ENCODE measurements at regions not wholly inside any gene's neighbourhood (a gene's known extent, or its start where the extent isn't known, plus 50 kb on each side); places are given as distances from the start of the nearest gene placed in this dataset.
A peak's percentile ranks its signal among the peaks of the same experiment; 100 is the strongest.
"Not testable (repeated sequence)": the region's sequence is repeated elsewhere in the genome, so short reads cannot be mapped to it uniquely, and the experiment has no call there.

- DNase-seq (ENCODE audit: low read depth in 2 of 2): peak; percentile 37 to 42
Measured at GRCh38 chr10:33612551-33612950, 278.1 kb upstream of the NRP1 start.

DNA sequence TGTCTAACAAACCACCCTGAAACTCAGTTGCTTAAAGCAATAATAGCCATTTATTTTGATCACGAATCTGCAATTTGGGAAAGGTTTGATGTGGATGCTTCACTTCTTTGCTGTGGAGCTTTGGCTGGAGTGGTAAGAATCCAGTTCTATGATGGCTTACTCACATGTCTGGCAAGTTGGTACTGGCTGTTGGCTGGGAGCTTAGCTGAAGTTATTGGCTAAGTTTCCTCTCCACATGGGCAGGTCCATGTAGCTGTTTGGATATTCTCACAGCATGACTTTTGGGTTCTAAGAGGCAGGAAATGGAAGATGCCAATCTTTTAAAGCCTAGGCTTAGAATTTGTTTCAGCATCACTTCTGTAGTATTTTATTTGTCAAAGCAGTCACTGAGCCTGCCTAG, 277.6 kb upstream of the NRP1 start:
- DNase-seq (ENCODE audit: low read depth in 2 of 2): no peak

- DNase-seq (ENCODE audit: low read depth in 2 of 2): no peak
Measured at GRCh38 chr10:33611423-33611822, 277.0 kb upstream of the NRP1 start.

GRCh38 chr10:33609546-33609945, 275.1 kb upstream of the NRP1 start:
- DNase-seq (ENCODE audit: low read depth in 2 of 2): no peak

DNA sequence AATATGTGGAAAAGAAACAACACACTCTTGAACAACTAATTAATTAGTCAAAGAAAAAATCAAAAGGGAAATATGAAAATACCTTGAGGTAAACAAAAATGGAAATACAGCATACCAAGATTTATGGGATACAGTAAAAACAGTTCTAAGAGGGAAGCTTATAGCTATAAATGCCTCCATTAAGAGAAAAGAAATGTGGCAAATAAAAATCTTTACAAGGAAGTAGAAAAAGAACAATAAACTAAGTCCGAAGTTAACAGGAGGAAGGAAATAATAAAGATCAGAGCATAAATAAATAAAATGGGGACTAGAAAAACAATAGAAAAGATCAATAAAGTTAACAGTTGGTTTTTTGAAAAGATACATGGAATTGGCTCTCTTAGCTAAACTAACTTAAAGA, 267.8 kb upstream of the NRP1 start:
- DNase-seq (ENCODE audit: low read depth in 2 of 2): no peak

GRCh38 chr10:33600381-33600780, 265.9 kb upstream of the NRP1 start:
- no peak for DNase-seq (ENCODE audit: low read depth in 2 of 2)

DNA sequence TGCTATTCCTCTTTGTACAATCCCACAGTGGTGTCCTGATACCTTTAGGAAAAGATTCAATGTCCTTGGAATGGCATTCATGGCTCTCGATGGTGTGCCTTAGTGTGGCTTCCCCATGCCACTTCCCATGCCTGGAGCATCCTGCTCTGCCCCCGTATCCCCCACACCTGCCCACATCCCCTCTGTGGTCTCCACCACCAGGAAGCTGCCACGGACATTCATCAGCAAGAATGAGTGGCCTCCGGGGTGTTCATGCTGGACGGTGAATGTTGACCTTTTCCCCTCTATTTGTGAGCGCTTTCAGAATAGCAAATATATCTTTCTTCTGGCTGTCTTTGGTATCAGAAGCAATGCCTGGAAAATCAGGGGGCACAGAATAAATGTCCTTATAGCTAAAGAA, 262.0 kb upstream of the NRP1 start:
- no peak for DNase-seq (ENCODE audit: low read depth in 2 of 2)

GRCh38 chr10:33594475-33594874, 260.0 kb upstream of the NRP1 start:
- DNase-seq (ENCODE audit: low read depth in 2 of 2): no peak

DNA sequence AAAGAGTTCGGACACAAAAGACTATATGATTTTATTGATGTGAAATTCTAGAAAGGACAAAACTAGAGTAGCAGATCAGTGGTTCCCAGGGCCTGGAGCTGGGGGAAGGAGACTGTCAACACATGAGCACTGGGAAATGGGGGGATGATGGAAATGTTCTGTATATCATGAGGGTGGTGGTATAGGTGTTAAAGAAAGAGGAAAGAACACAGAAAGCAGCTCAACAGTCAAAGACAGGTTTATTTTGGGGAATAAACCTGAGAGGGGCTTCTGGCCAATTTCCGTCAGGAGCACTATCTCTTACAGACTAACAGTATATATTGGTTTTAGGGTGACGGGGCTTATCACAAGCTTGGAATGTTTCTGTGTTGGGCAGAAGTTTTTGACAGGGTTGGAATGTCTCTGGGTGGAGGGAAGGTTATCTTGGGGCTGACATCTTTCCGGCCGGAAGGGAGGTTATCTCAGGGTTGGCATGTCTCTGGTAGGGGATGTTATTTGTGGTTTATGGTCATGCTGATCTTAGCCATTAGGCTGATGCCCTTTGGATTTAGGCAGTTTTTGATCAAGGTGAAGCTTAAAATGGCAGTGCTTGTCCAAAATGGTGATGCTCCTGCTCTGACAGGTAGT, 254.6 kb upstream of the NRP1 start:
- no peak for DNase-seq (ENCODE audit: low read depth in 2 of 2)

DNA sequence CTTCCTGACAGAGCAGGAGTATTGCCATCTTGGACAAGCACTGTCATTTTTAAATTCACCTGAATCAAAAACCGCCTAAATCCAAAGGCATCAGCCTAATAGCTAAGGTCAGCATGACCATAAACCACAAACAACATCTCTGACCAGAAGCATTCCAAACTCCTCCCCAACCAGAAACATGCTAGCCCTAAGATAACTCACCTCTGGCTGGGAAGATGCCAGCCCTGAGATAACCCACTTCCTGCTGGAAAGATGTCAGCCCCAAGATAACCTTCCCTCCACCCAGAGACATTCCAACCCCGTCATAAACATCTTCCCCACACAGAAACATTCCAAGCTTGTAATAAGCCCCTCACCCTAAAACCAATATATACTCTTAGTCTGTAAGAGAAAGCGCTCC, 250.1 kb upstream of the NRP1 start:
- not testable (repeated sequence) for DNase-seq (ENCODE audit: low read depth in 2 of 2)

GRCh38 chr10:33579996-33580395, 245.5 kb upstream of the NRP1 start:
- DNase-seq (ENCODE audit: low read depth in 2 of 2): no peak

GRCh38 chr10:33573606-33574005, 239.1 kb upstream of the NRP1 start:
- no peak for DNase-seq (ENCODE audit: low read depth in 2 of 2)

DNA sequence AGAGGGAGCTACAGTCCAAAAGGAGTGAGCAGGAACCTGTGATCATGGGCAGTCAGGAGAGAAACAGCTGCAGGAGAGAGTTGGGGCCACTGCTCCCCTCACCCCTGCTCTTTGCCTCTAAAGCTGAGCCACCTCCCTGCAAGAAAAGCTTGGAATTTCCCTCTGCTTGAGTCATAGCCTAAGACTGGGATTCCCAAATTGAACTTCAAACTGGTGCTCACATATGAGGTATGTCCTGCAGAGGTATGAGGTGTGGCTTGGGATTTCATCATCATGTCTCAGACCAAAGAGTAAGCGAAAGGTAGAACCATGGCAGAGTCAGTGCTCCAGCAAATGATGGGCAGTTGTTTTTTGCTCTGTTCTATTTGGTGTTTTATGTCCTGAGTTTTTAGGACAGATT, 237.1 kb upstream of the NRP1 start:
- no peak for DNase-seq (ENCODE audit: low read depth in 2 of 2)

GRCh38 chr10:33570495-33570894, 236.0 kb upstream of the NRP1 start:
- no peak for DNase-seq (ENCODE audit: low read depth in 2 of 2)

GRCh38 chr10:33569702-33570101, 235.2 kb upstream of the NRP1 start:
- no peak for DNase-seq (ENCODE audit: low read depth in 2 of 2)

GRCh38 chr10:33566426-33566825, 232.0 kb upstream of the NRP1 start:
- no peak for DNase-seq (ENCODE audit: low read depth in 2 of 2)

DNA sequence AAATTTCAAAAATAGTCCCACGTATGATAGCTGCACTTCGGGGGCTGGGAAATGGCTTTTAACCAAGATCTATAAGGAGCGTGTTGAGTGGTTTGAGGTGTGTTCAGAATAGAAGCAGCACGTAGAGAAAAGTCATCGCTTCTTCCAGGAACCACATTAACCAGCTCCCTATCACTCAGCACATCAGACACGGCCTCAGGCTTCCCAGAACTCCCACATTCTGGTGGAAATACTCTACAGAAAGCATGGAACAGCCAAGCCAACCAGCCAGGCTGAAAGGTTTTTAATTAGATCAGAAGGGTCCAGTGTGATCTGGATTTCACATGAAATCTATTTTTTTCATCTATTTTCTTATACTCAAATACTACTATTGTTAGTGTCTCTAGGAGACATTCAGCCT, 231.5 kb upstream of the NRP1 start:
- no peak for DNase-seq (ENCODE audit: low read depth in 2 of 2)

- DNase-seq (ENCODE audit: low read depth in 2 of 2): no peak
Measured at GRCh38 chr10:33565231-33565630, 230.8 kb upstream of the NRP1 start.

GRCh38 chr10:33559105-33559504, 224.6 kb upstream of the NRP1 start:
- peak; percentile 34 to 46 for DNase-seq (ENCODE audit: low read depth in 2 of 2)

GRCh38 chr10:33557313-33557712, 222.8 kb upstream of the NRP1 start:
- DNase-seq (ENCODE audit: low read depth in 2 of 2): no peak

- no peak for DNase-seq (ENCODE audit: low read depth in 2 of 2)
Measured at GRCh38 chr10:33556620-33557019, 222.2 kb upstream of the NRP1 start.

- DNase-seq (ENCODE audit: low read depth in 2 of 2): no peak
Measured at GRCh38 chr10:33556103-33556502, 221.6 kb upstream of the NRP1 start.

DNA sequence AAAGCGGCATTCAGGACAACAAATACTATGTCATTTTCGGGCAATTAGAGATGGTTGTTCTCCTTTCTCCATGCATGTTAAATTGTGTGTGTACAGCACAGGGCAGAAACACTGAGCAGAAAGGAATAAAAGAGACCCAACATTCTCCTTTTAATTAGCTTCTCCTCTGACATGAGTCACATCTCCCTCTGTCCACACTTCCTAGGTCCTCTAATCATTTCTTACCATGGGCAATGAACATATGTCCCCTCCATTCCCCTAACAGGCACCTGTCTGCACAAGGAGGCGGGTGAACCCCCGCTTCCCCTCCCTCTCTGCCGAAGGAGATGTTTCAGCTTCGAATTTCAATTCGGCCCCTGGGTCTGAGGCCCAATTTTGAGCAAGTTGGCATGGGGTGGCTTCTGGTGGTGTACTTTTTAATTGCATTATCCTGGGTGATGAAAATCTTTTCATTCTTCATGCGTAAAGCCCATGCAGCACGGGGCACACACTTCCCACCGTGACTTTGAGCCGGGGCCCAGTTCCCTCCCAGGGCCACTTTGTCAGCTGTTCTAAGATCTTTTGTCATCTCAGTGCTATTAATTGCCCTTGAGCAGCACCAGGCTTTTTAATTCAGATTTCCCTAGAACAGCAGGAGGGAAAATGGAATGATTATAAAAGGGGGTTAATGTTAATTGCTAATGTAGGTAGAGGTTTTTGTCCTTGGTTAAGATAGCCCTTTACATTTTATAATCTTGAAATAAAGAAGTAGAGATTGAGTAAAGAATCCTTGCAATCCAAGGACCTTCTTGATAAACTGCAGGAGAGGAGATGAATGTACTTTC, 219.5 kb upstream of the NRP1 start:
- no peak for DNase-seq (ENCODE audit: low read depth in 2 of 2)

GRCh38 chr10:33552290-33552689, 217.8 kb upstream of the NRP1 start:
- no peak for DNase-seq (ENCODE audit: low read depth in 2 of 2)

Data from fibroblast of skin of left quadriceps (primary cell).